ENCODE measurements at regions not wholly inside any gene's neighbourhood (a gene's known extent, or its start where the extent isn't known, plus 50 kb on each side); places are given as distances from the start of the nearest gene placed in this dataset.

DNA sequence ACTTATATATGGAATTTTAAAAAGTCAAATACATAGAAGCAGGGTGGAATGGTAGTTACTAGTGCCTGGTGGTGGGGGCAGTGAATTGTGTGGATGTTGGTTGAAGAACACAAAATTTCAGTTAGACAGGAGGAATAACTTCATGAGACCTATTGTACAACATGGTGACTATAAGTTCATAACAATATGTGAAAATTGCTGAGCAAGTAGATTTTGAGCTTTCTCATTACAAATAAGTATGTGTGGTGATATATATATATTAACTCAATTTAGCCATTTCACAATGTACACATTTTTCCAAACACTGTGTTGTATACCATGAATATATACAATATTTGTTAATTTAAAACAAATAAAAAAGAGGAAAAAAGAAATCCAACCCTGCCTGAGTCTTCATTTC lies 641.1 kb downstream of the DIAPH3 start:
- H3K27ac Mint-ChIP-seq: no peak overlapping the region
- Histone ChIP-seq H3K4me3 (ENCODE audit: low read length) (no peak overlapping the region), H3K4me1 (ENCODE audit: insufficient read depth, low read length) (no peaks in the 10 kb centered on the region), H3K36me3 (ENCODE audit: insufficient read depth, low read length) (no peaks in the 10 kb centered on the region), H3K27ac (ENCODE audit: low read depth in 1 of 2, low read length in 2 of 2) (no peak overlapping the region), H3K27me3 (ENCODE audit: control insufficient read depth in 1 of 2, insufficient read depth in 2 of 2, low read length in 2 of 2) (no peaks in the 10 kb centered on the region), H3K9me3 (ENCODE audit: control insufficient read depth in 1 of 2, insufficient read depth in 1 of 2, low read length in 2 of 2) (no peaks in the 10 kb centered on the region)
- ATAC-seq (ENCODE audit: poor library complexity) (no peak), DNase-seq (no peak)
- H3K9me3 Mint-ChIP-seq: no peaks in the 10 kb centered on the region
- POLR2A ChIA-PET: no interaction called here
- H3K36me3 Mint-ChIP-seq (ENCODE audit: low read depth): no peaks in the 10 kb centered on the region
- no peak overlapping the region for H3K4me3 Mint-ChIP-seq
- TF ChIP-seq, protein P1, sequence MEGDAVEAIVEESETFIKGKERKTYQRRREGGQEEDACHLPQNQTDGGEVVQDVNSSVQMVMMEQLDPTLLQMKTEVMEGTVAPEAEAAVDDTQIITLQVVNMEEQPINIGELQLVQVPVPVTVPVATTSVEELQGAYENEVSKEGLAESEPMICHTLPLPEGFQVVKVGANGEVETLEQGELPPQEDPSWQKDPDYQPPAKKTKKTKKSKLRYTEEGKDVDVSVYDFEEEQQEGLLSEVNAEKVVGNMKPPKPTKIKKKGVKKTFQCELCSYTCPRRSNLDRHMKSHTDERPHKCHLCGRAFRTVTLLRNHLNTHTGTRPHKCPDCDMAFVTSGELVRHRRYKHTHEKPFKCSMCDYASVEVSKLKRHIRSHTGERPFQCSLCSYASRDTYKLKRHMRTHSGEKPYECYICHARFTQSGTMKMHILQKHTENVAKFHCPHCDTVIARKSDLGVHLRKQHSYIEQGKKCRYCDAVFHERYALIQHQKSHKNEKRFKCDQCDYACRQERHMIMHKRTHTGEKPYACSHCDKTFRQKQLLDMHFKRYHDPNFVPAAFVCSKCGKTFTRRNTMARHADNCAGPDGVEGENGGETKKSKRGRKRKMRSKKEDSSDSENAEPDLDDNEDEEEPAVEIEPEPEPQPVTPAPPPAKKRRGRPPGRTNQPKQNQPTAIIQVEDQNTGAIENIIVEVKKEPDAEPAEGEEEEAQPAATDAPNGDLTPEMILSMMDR (IDR thresholded peaks at IDR 0.05): no peak
- CTCF ChIA-PET: no interaction called here
- intact Hi-C loops (cut with DNase I, micrococcal nuclease): no loop called here
- H3K4me1 Mint-ChIP-seq (ENCODE audit: low read depth): no peaks in the 10 kb centered on the region
- H3K27me3 Mint-ChIP-seq: no peaks in the 10 kb centered on the region

GRCh38 chr13:59527500-59527899 lies 636.2 kb downstream of the DIAPH3 start:
- CTCF ChIA-PET: no interaction called here
- no peak overlapping the region for H3K4me3 Mint-ChIP-seq
- Histone ChIP-seq H3K27me3 (ENCODE audit: control insufficient read depth in 1 of 2, insufficient read depth in 2 of 2, low read length in 2 of 2) (no peaks in the 10 kb centered on the region), H3K4me3 (ENCODE audit: low read length) (no peak overlapping the region), H3K36me3 (ENCODE audit: insufficient read depth, low read length) (no peaks in the 10 kb centered on the region), H3K9me3 (ENCODE audit: control insufficient read depth in 1 of 2, insufficient read depth in 1 of 2, low read length in 2 of 2) (no peaks in the 10 kb centered on the region), H3K4me1 (ENCODE audit: insufficient read depth, low read length) (peaks cover 6% of the 10 kb centered on the region), H3K27ac (ENCODE audit: low read depth in 1 of 2, low read length in 2 of 2) (no peak overlapping the region)
- DNase-seq (no peak), ATAC-seq (ENCODE audit: poor library complexity) (no peak)
- H3K27me3 Mint-ChIP-seq: no peaks in the 10 kb centered on the region
- intact Hi-C loops (cut with DNase I, micrococcal nuclease): no loop called here
- TF ChIP-seq, protein P1 (IDR thresholded peaks at IDR 0.05): no peak
- no peaks in the 10 kb centered on the region for H3K36me3 Mint-ChIP-seq (ENCODE audit: low read depth)
- POLR2A ChIA-PET: no interaction called here
- H3K27ac Mint-ChIP-seq: no peak overlapping the region
- H3K4me1 Mint-ChIP-seq (ENCODE audit: low read depth): peaks cover 12% of the 10 kb centered on the region
- H3K9me3 Mint-ChIP-seq: no peaks in the 10 kb centered on the region

DNA sequence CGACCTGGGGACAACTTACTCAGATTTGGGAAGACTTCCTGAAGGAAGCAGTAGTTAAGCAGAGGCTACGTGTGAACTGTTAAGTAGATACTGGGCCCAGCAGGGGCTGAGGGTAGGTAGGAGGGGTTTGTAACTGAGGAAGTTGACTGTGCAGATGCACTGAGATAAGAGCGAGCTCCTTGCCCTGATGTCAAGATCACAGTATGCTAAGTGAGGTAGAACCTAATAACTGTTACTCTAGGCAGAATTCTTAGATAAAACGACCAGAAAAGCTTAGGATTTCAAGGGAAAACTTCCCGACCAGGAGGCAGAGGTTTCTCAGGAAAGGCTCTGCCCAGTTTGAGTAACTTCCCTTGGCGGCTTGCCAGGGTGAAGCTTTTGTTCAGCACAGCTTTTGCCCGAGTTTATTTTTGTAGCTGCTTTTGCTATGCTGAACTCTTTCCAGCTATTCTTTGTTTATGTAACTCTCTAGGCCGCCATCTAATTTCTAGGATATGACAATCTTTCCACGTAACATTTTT lies 632.1 kb downstream of the DIAPH3 start:
- CTCF ChIA-PET: no interaction called here

More for the DNA sequence above, 632.1 kb downstream of the DIAPH3 start:
- peak overlapping the region; percentile 11 for H3K4me3 Mint-ChIP-seq
- no peaks in the 10 kb centered on the region for H3K36me3 Mint-ChIP-seq (ENCODE audit: low read depth)
- TF ChIP-seq, protein P1 (IDR thresholded peaks at IDR 0.05): no peak
- intact Hi-C loops (cut with DNase I, micrococcal nuclease): no loop called here
- H3K9me3 Mint-ChIP-seq: no peaks in the 10 kb centered on the region
- H3K36me3 ChIP-seq (ENCODE audit: insufficient read depth, low read length): no peaks in the 10 kb centered on the region
- H3K9me3 ChIP-seq (ENCODE audit: control insufficient read depth in 1 of 2, insufficient read depth in 1 of 2, low read length in 2 of 2): no peaks in the 10 kb centered on the region
- ATAC-seq (ENCODE audit: poor library complexity): peak; percentile 73
- peak overlapping the region; percentile 29 for H3K27ac Mint-ChIP-seq
- no peaks in the 10 kb centered on the region for H3K27me3 Mint-ChIP-seq
- DNase-seq: peak in 5 of 14 experiments; percentile 2 to 34 (median 21)
- H3K27me3 ChIP-seq (ENCODE audit: control insufficient read depth in 1 of 2, insufficient read depth in 2 of 2, low read length in 2 of 2): no peaks in the 10 kb centered on the region
- no peak overlapping the region for H3K27ac ChIP-seq (ENCODE audit: low read depth in 1 of 2, low read length in 2 of 2)
- H3K4me3 ChIP-seq (ENCODE audit: low read length): no peak overlapping the region
- H3K4me1 Mint-ChIP-seq (ENCODE audit: low read depth): peaks cover 12% of the 10 kb centered on the region
- peaks cover 6% of the 10 kb centered on the region for H3K4me1 ChIP-seq (ENCODE audit: insufficient read depth, low read length)
- POLR2A ChIA-PET: interaction anchor here (0.5 kb wide), 1 partner anchor 1031 kb away, joined by 3 read pairs; no protein-coding TSS in a partner anchor

Measured in CD4-positive, alpha-beta T cell (primary cell).